Fibroblast of skin of right quadriceps (primary cell): ENCODE measurements at regions not wholly inside any gene's neighbourhood (a gene's known extent, or its start where the extent isn't known, plus 50 kb on each side); places are given as distances from the start of the nearest gene placed in this dataset.
"Not testable (repeated sequence)": the region's sequence is repeated elsewhere in the genome, so short reads cannot be mapped to it uniquely, and the experiment has no call there.

Experiments used
- DNase-seq: peaks from one replicate; pipeline ENCODE4 v3.0.0-alpha.2; 2013

DNA sequence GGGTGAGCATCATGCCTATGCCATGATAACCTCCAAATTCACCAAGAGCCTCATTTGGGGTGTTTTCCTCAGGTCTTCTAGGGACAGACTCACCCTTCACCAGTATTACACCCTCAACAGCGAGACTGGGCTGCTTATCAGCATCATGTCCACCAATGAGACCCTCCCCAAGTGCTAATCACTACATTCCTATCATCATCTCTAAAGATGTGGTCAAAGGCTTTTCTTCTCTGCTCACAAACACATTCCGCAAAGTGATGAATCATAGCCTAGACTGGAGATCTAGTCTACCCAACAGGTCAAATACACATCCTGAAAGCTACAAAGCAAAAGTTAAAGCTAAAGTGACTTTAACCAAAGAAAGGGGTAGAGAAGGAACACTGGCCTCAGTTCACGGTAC, 75.3 kb upstream of the C7orf33 start:
- DNase-seq, result no peak

- no peak for DNase-seq
Observed at GRCh38 chr7:148515728-148516695, 74.6 kb upstream of the C7orf33 start.

DNA sequence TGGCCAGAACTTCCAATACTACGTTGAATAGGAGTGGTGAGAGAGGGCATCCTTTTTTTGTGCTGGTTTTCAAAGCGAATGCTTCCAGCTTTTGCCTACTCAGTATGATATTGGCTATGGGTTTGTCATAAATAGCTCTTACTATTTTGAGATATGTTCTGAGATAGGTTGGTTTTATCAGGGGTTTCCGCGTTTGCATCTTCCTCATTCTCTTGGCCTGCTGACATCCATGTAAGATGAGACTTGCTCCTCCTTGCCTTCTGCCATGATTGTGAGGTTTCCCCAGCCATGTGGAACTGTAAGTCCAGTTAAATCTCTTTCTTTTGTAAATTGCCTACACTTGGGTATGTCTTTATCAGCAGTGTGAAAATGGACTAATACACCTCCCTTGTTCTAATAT, 71.2 kb upstream of the C7orf33 start:
- DNase-seq, result not testable (repeated sequence)

DNA sequence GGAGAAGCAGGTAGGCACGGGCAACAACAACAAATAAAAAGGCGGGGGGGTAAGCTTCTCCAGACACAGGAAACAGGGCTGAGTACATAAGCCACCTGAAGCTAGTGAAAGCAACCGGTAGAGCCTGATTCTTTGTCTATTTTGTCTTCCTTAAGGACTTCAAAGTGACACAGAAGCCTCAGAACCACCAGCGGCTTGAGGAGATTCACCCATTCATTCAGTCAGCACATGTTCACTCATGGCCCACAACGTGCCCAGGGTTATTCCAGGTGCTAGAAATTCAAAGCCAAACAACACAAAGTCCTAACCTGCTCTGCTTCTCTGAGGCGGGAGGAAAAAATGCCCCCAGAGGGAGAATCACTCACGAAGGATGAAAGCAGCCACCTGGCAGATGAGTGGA, 69.3 kb upstream of the C7orf33 start:
- no peak for DNase-seq

DNA sequence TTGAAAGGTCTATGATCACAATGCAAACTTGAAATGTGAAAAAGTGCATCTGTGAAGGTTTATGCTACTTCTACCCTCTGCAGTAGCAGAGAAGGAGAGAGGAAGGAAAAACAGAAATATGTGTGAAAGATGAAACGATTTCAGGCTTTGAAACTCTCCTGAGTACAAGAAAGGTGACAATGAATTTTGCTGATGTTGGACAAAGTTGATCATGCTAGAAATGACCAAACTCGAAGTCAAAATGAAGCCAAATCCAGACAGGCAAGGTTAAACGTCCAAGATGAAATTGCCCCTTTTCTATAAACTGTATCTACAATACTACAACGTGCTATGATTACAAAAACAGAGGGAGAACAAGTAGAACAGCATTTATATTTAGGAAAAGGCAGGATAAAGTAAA, 67.0 kb upstream of the C7orf33 start:
- no peak for DNase-seq

DNA sequence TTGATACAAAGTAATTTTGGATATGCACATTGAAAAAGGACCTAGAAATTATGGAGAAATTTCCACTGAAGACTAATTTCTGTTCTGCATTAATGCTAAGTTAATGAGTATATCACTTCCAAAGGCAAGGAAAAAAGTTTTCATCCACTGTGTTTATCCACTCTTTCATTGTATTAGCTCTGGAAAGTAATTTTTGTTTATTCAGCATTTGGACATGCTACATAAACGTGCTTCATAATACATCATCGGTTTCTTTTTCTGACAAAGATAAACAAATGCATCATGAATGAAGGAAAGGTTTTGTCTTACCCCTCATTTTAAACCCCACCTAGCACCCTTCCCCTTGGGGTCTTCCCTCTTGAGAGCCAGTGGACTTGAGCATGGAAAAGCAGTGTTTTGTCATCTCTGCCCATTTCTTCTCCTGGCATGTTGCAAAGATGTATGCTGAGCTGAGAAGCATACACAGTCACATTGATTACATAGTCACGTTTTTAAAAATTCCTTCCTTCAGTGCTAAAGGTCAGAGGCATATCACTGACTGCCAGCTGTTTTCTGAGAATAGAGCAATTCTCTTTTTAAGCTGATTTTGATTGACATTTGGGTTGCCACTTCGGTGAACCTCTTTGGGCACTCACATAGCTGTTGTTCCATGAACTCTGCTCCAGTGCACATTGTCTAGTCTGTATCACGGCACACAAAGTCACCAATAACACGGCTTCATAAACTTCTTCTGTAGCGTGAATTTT, 65.9 kb upstream of the C7orf33 start:
- DNase-seq, result no peak

- peak; percentile 69 for DNase-seq
Observed at GRCh38 chr7:148527717-148528168, 62.8 kb upstream of the C7orf33 start.

GRCh38 chr7:148535217-148535616, 55.3 kb upstream of the C7orf33 start:
- no peak for DNase-seq

DNA sequence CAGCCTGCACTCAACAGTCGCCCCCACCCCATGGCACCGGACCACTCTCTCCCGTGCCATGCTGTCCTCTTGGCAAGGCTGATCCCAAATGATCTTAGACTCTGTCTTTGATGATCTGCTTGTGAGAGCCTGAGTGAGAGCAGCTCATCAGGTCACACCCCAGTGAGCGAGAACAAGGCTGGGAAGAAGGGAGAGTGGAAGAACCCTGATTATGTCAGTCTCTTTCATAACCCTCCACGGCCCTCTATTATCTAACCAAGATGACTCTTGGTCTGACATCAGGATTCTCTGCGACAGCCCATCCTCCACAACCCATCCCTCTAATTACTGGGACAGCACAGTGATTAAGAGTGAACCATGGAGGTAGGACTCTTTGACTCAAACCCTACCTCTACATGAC, 53.1 kb upstream of the C7orf33 start:
- DNase-seq, result no peak

- DNase-seq, result peak; percentile 67
Observed at GRCh38 chr7:148540041-148540738, 50.4 kb upstream of the C7orf33 start.
